Inflammatory macrophage treated with lipopolysaccharide for 4 hours (primary cell): ENCODE measurements at regions not wholly inside any gene's neighbourhood (a gene's known extent, or its start where the extent isn't known, plus 50 kb on each side); places are given as distances from the start of the nearest gene placed in this dataset.
"Not testable (repeated sequence)": the region's sequence is repeated elsewhere in the genome, so short reads cannot be mapped to it uniquely, and the experiment has no call there.

Experiments used
- DNase-seq: peaks from one replicate; pipeline ENCODE4 v3.0.0-alpha.2; 2020

- no peak for DNase-seq
Measured at GRCh38 chr2:114281188-114281587, 161.3 kb upstream of the DPP10 start.

GRCh38 chr2:114283774-114284173 lies 158.7 kb upstream of the DPP10 start:
- no peak for DNase-seq

- DNase-seq, result no peak
Measured at GRCh38 chr2:114286438-114286837, 156.0 kb upstream of the DPP10 start.

- no peak for DNase-seq
Measured at GRCh38 chr2:114293355-114293754, 149.1 kb upstream of the DPP10 start.

GRCh38 chr2:114294741-114295140 lies 147.7 kb upstream of the DPP10 start:
- no peak for DNase-seq

- DNase-seq, result not testable (repeated sequence)
Measured at GRCh38 chr2:114300351-114300750, 142.1 kb upstream of the DPP10 start.

- no peak for DNase-seq
Measured at GRCh38 chr2:114316532-114317300, 125.7 kb upstream of the DPP10 start.

GRCh38 chr2:114330594-114330993 lies 111.8 kb upstream of the DPP10 start:
- no peak for DNase-seq

- no peak for DNase-seq
Measured at GRCh38 chr2:114331934-114332333, 110.5 kb upstream of the DPP10 start.

- DNase-seq, result no peak
Measured at GRCh38 chr2:114345246-114345645, 97.2 kb upstream of the DPP10 start.

- DNase-seq, result no peak
Measured at GRCh38 chr2:114346658-114347057, 95.8 kb upstream of the DPP10 start.

GRCh38 chr2:114350186-114350725 lies 92.2 kb upstream of the DPP10 start:
- DNase-seq, result no peak

GRCh38 chr2:114352988-114353387 lies 89.5 kb upstream of the DPP10 start:
- DNase-seq, result no peak

- no peak for DNase-seq
Measured at GRCh38 chr2:114354199-114354598, 88.2 kb upstream of the DPP10 start.

- DNase-seq, result no peak
Measured at GRCh38 chr2:114368705-114369104, 73.7 kb upstream of the DPP10 start.

GRCh38 chr2:114371721-114372120 lies 70.7 kb upstream of the DPP10 start:
- not testable (repeated sequence) for DNase-seq

- DNase-seq, result no peak
Measured at GRCh38 chr2:114373591-114373990, 68.8 kb upstream of the DPP10 start.

GRCh38 chr2:114384441-114384840 lies 58.0 kb upstream of the DPP10 start:
- no peak for DNase-seq

GRCh38 chr2:114389021-114389420 lies 53.4 kb upstream of the DPP10 start:
- no peak for DNase-seq
